Vagina (tissue), 2 donors: ENCODE measurements at regions not wholly inside any gene's neighbourhood (a gene's known extent, or its start where the extent isn't known, plus 50 kb on each side); places are given as distances from the start of the nearest gene placed in this dataset.

ENCODE experiments used
- DNase-seq, 2 donors: peaks; one replicate each; pipeline ENCODE4 v3.0.0-alpha.2; 2017; ENCODE audit errors: extremely low spot score in 2 of 2
- H3K27ac ChIP-seq: fragments of 200-600 bp; sonication (generic); one replicate; pipeline ENCODE4 v1.5.1; 2019
- H3K27me3 ChIP-seq: fragments of 200-600 bp; sonication (generic); one replicate; pipeline ENCODE4 v1.5.1; 2019
- H3K36me3 ChIP-seq, 2 donors: fragments of 200-600 bp; sonication (generic); one replicate each; pipeline ENCODE4 v1.5.1; 2017 to 2019
- H3K4me1 ChIP-seq: fragments of 200-600 bp; sonication (generic); one replicate; pipeline ENCODE4 v1.5.1; 2019
- H3K4me3 ChIP-seq, 2 donors: fragments of 200-600 bp; sonication (generic); 1 replicate in 1 of 2; 2 replicates in 1 of 2; pipeline ENCODE4 v1.5.1; 2016 to 2019
- H3K9me3 ChIP-seq: fragments of 200-600 bp; sonication (generic); one replicate; pipeline ENCODE4 v1.5.1; 2019
- POLR2A ChIP-seq, 2 donors: fragments of 450-650 bp; IDR thresholded peaks; one replicate each; pipeline ENCODE4 v1.6.1; 2017; ENCODE audit warnings: antibody characterized with exemption in 2 of 2, mild to moderate bottlenecking in 2 of 2, moderate library complexity in 2 of 2
- POLR2AphosphoS5 ChIP-seq, 2 donors: sonication (generic); formaldehyde crosslinking; IDR thresholded peaks; one replicate each; pipeline ENCODE4 v1.9.0; 2017; ENCODE audit warnings: antibody characterized with exemption in 2 of 2, mild to moderate bottlenecking in 2 of 2, low read depth in 1 of 2; ENCODE audit not compliant: insufficient read depth in 1 of 2
- intact Hi-C: fragments of 100-400 bp; cut with DNase I; formaldehyde crosslinking; loops from one replicate; pipeline ENCODE4 v1.15.1; 2023
- TF ChIP-seq, protein P1 (sequence below), 3 experiments: fragments of 450-650 bp in 2 of 3; fragments of 200-600 bp in 1 of 3; sonication (generic) in 1 of 3; IDR thresholded peaks; one replicate each; pipeline ENCODE4 v1.5.1; 2017 to 2019; ENCODE audit warnings: antibody characterized with exemption in 3 of 3, mild to moderate bottlenecking in 2 of 3, moderate library complexity in 2 of 3

- Histone ChIP-seq H3K27me3 (no peaks in the 10 kb centered on the region), H3K4me1 (peaks cover 29% of the 10 kb centered on the region), H3K9me3 (no peaks in the 10 kb centered on the region), H3K36me3 (no peaks in the 10 kb centered on the region), H3K27ac (no peak overlapping the region), H3K4me3 (no peak overlapping the region)
- TF ChIP-seq POLR2AphosphoS5 (IDR thresholded peaks at IDR 0.05; ENCODE audit: insufficient read depth in 1 of 2, low read depth in 1 of 2) (no peak), POLR2A (IDR thresholded peaks at IDR 0.05) (no peak)
- TF ChIP-seq, protein P1, sequence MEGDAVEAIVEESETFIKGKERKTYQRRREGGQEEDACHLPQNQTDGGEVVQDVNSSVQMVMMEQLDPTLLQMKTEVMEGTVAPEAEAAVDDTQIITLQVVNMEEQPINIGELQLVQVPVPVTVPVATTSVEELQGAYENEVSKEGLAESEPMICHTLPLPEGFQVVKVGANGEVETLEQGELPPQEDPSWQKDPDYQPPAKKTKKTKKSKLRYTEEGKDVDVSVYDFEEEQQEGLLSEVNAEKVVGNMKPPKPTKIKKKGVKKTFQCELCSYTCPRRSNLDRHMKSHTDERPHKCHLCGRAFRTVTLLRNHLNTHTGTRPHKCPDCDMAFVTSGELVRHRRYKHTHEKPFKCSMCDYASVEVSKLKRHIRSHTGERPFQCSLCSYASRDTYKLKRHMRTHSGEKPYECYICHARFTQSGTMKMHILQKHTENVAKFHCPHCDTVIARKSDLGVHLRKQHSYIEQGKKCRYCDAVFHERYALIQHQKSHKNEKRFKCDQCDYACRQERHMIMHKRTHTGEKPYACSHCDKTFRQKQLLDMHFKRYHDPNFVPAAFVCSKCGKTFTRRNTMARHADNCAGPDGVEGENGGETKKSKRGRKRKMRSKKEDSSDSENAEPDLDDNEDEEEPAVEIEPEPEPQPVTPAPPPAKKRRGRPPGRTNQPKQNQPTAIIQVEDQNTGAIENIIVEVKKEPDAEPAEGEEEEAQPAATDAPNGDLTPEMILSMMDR (IDR thresholded peaks at IDR 0.05): no peak
- peak in 1 of 2 donors; percentile 81 for DNase-seq
- intact Hi-C loops: no loop called here
Observed at GRCh38 chr5:135651156-135651555, 72.4 kb upstream of the CXCL14 start.

DNA sequence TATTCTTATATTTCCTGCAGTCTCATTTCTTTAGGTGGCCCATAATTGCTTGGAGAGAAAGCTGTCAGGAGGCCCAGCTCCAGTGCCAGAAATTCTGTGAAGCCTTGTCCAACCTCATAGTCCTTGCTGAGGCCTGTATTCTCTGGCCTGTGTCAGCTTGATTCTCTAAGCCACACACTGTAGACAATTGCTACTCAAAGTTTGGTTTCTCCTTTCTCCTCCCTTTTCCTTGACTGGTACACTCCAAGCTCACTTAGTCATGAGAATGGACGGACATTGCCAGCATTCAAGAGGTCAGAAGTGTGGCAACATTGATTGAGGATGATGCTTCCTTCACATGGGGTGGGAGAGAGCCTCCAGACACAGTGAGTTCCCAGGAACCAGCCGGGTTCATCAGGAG, 71.3 kb upstream of the CXCL14 start:
- intact Hi-C loops: no loop called here
- Histone ChIP-seq H3K27me3 (no peaks in the 10 kb centered on the region), H3K4me1 (peaks cover 38% of the 10 kb centered on the region), H3K4me3 (no peak overlapping the region), H3K9me3 (no peaks in the 10 kb centered on the region), H3K27ac (no peak overlapping the region), H3K36me3 (no peaks in the 10 kb centered on the region)
- TF ChIP-seq, protein P1 (IDR thresholded peaks at IDR 0.05): no peak
- no peak for TF ChIP-seq POLR2AphosphoS5 (IDR thresholded peaks at IDR 0.05; ENCODE audit: insufficient read depth in 1 of 2, low read depth in 1 of 2)
- no peak for TF ChIP-seq POLR2A (IDR thresholded peaks at IDR 0.05)
- peak in 1 of 2 donors; percentile 54 for DNase-seq

DNA sequence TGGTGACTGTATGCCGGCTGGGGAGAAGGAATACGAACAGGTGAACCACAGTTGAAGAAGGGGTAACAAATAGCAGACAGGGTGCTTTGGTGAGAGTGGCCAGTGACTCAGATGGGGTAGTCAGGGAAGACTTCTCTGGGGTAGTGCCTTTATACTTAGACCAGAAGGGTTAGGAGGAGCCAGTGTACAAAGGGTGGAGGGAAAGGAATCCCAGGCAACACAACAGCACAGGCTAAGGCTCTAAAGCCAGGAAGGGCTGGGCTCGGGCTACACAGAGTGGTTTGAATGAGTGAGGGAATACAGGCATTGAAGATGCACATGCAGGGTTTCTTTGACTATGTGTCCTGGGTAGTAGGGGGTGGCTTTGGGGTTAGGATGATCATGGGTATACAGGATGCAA, 70.6 kb upstream of the CXCL14 start:
- intact Hi-C loops: no loop called here
- Histone ChIP-seq H3K27me3 (no peaks in the 10 kb centered on the region), H3K9me3 (no peaks in the 10 kb centered on the region), H3K36me3 (no peaks in the 10 kb centered on the region), H3K27ac (no peak overlapping the region), H3K4me3 (no peak overlapping the region), H3K4me1 (peaks cover 38% of the 10 kb centered on the region)
- TF ChIP-seq POLR2AphosphoS5 (IDR thresholded peaks at IDR 0.05; ENCODE audit: insufficient read depth in 1 of 2, low read depth in 1 of 2) (no peak), POLR2A (IDR thresholded peaks at IDR 0.05) (no peak)
- TF ChIP-seq, protein P1 (IDR thresholded peaks at IDR 0.05): no peak
- peak in 1 of 2 donors; percentile 25 for DNase-seq

- DNase-seq: no peak
- H3K4me1 ChIP-seq: peaks cover 36% of the 10 kb centered on the region
- intact Hi-C loops: no loop called here
Observed at GRCh38 chr5:135648116-135648515, 69.3 kb upstream of the CXCL14 start.

More at GRCh38 chr5:135648116-135648515, 69.3 kb upstream of the CXCL14 start:
- no peak overlapping the region for H3K27ac ChIP-seq
- no peak for TF ChIP-seq POLR2A (IDR thresholded peaks at IDR 0.05)
- TF ChIP-seq, protein P1 (IDR thresholded peaks at IDR 0.05): no peak
- TF ChIP-seq POLR2AphosphoS5 (IDR thresholded peaks at IDR 0.05; ENCODE audit: insufficient read depth in 1 of 2, low read depth in 1 of 2): no peak
- no peaks in the 10 kb centered on the region for H3K27me3 ChIP-seq
- H3K36me3 ChIP-seq: no peaks in the 10 kb centered on the region
- no peaks in the 10 kb centered on the region for H3K9me3 ChIP-seq
- H3K4me3 ChIP-seq: no peak overlapping the region
